ENCODE measurements at regions not wholly inside any gene's neighbourhood (a gene's known extent, or its start where the extent isn't known, plus 50 kb on each side); places are given as distances from the start of the nearest gene placed in this dataset.

- Histone ChIP-seq H3K4me2 (no peak overlapping the region), H3K27ac (no peak overlapping the region), H4K20me1 (ENCODE audit: insufficient read depth, poor library complexity, severe bottlenecking) (no peaks in the 10 kb centered on the region), H2AFZ (no peak overlapping the region), H3K4me3 (no peak overlapping the region), H3K36me3 (replicated peaks; ENCODE audit: insufficient read depth, low read depth) (no peaks in the 10 kb centered on the region), H3K9me2 (replicated peaks; ENCODE audit: insufficient read depth) (no peaks in the 10 kb centered on the region), H3K9me3 (ENCODE audit: low read depth) (no peaks in the 10 kb centered on the region), H3K27me3 (no peaks in the 10 kb centered on the region), H3K79me2 (no peaks in the 10 kb centered on the region), H3K4me1 (ENCODE audit: insufficient read depth) (no peaks in the 10 kb centered on the region)
- TF ChIP-seq EZH2phosphoT487 (IDR thresholded peaks at IDR 0.05; ENCODE audit: low read depth, severe bottlenecking, unreplicated experiment) (no peak), CTCF (IDR thresholded peaks at IDR 0.05; ENCODE audit: poor library complexity) (no peak), EZH2 (IDR thresholded peaks at IDR 0.05; ENCODE audit: borderline replicate concordance) (no peak)
- no peak for DNase-seq (ENCODE audit: low spot score)
- 92% methylated on average over 11 of the region's 11 CpGs for WGBS (ENCODE audit: low lambda C conversion rate, missing lambda C conversion rate)
Observed at GRCh38 chr16:87144232-87144631, 173.0 kb downstream of the C16orf95 start.

- TF ChIP-seq EZH2 (IDR thresholded peaks at IDR 0.05; ENCODE audit: borderline replicate concordance) (no peak), CTCF (IDR thresholded peaks at IDR 0.05; ENCODE audit: poor library complexity) (no peak), EZH2phosphoT487 (IDR thresholded peaks at IDR 0.05; ENCODE audit: low read depth, severe bottlenecking, unreplicated experiment) (no peak)
- Histone ChIP-seq H3K79me2 (no peaks in the 10 kb centered on the region), H3K36me3 (replicated peaks; ENCODE audit: insufficient read depth, low read depth) (no peaks in the 10 kb centered on the region), H3K9me2 (replicated peaks; ENCODE audit: insufficient read depth) (no peaks in the 10 kb centered on the region), H3K4me1 (ENCODE audit: insufficient read depth) (no peaks in the 10 kb centered on the region), H4K20me1 (ENCODE audit: insufficient read depth, poor library complexity, severe bottlenecking) (no peaks in the 10 kb centered on the region), H3K9me3 (ENCODE audit: low read depth) (no peaks in the 10 kb centered on the region), H3K27me3 (no peaks in the 10 kb centered on the region), H3K4me3 (no peak overlapping the region), H2AFZ (no peak overlapping the region), H3K4me2 (no peak overlapping the region), H3K27ac (no peak overlapping the region)
- DNase-seq (ENCODE audit: low spot score), result no peak
- WGBS (ENCODE audit: low lambda C conversion rate, missing lambda C conversion rate), result 86% methylated on average over 24 of the region's 24 CpGs
Observed at GRCh38 chr16:87145181-87146176, 171.7 kb downstream of the C16orf95 start.

GRCh38 chr16:87146676-87147075 lies 170.5 kb downstream of the C16orf95 start:
- Histone ChIP-seq H3K79me2 (no peaks in the 10 kb centered on the region), H3K27ac (no peak overlapping the region), H3K9me2 (replicated peaks; ENCODE audit: insufficient read depth) (no peaks in the 10 kb centered on the region), H3K4me2 (no peak overlapping the region), H2AFZ (no peak overlapping the region), H3K4me3 (no peak overlapping the region), H3K27me3 (no peaks in the 10 kb centered on the region), H3K36me3 (replicated peaks; ENCODE audit: insufficient read depth, low read depth) (no peaks in the 10 kb centered on the region), H4K20me1 (ENCODE audit: insufficient read depth, poor library complexity, severe bottlenecking) (no peaks in the 10 kb centered on the region), H3K9me3 (ENCODE audit: low read depth) (no peaks in the 10 kb centered on the region), H3K4me1 (ENCODE audit: insufficient read depth) (no peaks in the 10 kb centered on the region)
- TF ChIP-seq EZH2phosphoT487 (IDR thresholded peaks at IDR 0.05; ENCODE audit: low read depth, severe bottlenecking, unreplicated experiment) (no peak), CTCF (IDR thresholded peaks at IDR 0.05; ENCODE audit: poor library complexity) (no peak), EZH2 (IDR thresholded peaks at IDR 0.05; ENCODE audit: borderline replicate concordance) (no peak)
- DNase-seq (ENCODE audit: low spot score), result no peak
- WGBS (ENCODE audit: low lambda C conversion rate, missing lambda C conversion rate), result 85% methylated on average over 5 of the region's 5 CpGs

Measured in hepatocyte (in vitro differentiated cells).